Limb (tissue), 2 donors: ENCODE measurements at regions not wholly inside any gene's neighbourhood (a gene's known extent, or its start where the extent isn't known, plus 50 kb on each side); places are given as distances from the start of the nearest gene placed in this dataset.
A peak's percentile ranks its signal among the peaks of the same experiment; 100 is the strongest.
"Not testable (repeated sequence)": the region's sequence is repeated elsewhere in the genome, so short reads cannot be mapped to it uniquely, and the experiment has no call there.

ENCODE experiments used
- DNase-seq, 2 donors: peaks; one replicate each; pipeline ENCODE4 v3.0.0-alpha.2; 2016; ENCODE audit errors: extremely low spot score in 2 of 2

GRCh38 chr4:20050768-20051167 lies 200.9 kb upstream of the SLIT2 start:
- DNase-seq, result no peak

- DNase-seq, result no peak
These were observed 201.8 kb upstream of the SLIT2 start for GRCh38 chr4:20049889-20050288.

GRCh38 chr4:20046931-20047677 lies 204.6 kb upstream of the SLIT2 start:
- no peak for DNase-seq

- no peak for DNase-seq
These were observed 205.5 kb upstream of the SLIT2 start for GRCh38 chr4:20046179-20046578.

- no peak for DNase-seq
These were observed 206.7 kb upstream of the SLIT2 start for GRCh38 chr4:20044966-20045365.

GRCh38 chr4:20044502-20044911 lies 207.2 kb upstream of the SLIT2 start:
- DNase-seq, result peak in 1 of 2 donors; percentile 23

- no peak for DNase-seq
These were observed 207.7 kb upstream of the SLIT2 start for GRCh38 chr4:20043991-20044390.

- no peak for DNase-seq
These were observed 208.9 kb upstream of the SLIT2 start for GRCh38 chr4:20042769-20043168.

GRCh38 chr4:20041839-20042407 lies 209.8 kb upstream of the SLIT2 start:
- DNase-seq, result no peak

GRCh38 chr4:20037745-20038144 lies 214.0 kb upstream of the SLIT2 start:
- DNase-seq, result no peak

GRCh38 chr4:20030108-20030507 lies 221.6 kb upstream of the SLIT2 start:
- DNase-seq, result no peak

GRCh38 chr4:20028645-20029044 lies 223.1 kb upstream of the SLIT2 start:
- DNase-seq, result no peak

GRCh38 chr4:20026456-20026855 lies 225.2 kb upstream of the SLIT2 start:
- no peak for DNase-seq

GRCh38 chr4:20022471-20022870 lies 229.2 kb upstream of the SLIT2 start:
- no peak for DNase-seq

GRCh38 chr4:20020056-20020455 lies 231.6 kb upstream of the SLIT2 start:
- DNase-seq, result no peak

- no peak for DNase-seq
These were observed 232.2 kb upstream of the SLIT2 start for GRCh38 chr4:20019310-20020015.

GRCh38 chr4:20017777-20018115 lies 234.0 kb upstream of the SLIT2 start:
- no peak for DNase-seq

GRCh38 chr4:20017070-20017776 lies 234.5 kb upstream of the SLIT2 start:
- peak in 1 of 2 donors; percentile 59 for DNase-seq

- DNase-seq, result no peak
These were observed 236.0 kb upstream of the SLIT2 start for GRCh38 chr4:20015636-20016224.

- not testable (repeated sequence) for DNase-seq
These were observed 247.7 kb upstream of the SLIT2 start for GRCh38 chr4:20003836-20004558.

GRCh38 chr4:19999775-20000414 lies 251.8 kb upstream of the SLIT2 start:
- no peak for DNase-seq
